ENCODE measurements at regions not wholly inside any gene's neighbourhood (a gene's known extent, or its start where the extent isn't known, plus 50 kb on each side); places are given as distances from the start of the nearest gene placed in this dataset.
"Not testable (repeated sequence)": the region's sequence is repeated elsewhere in the genome, so short reads cannot be mapped to it uniquely, and the experiment has no call there.

- no peak for DNase-seq
These were observed 149.5 kb upstream of the RUNX1 start for GRCh38 chr21:35198565-35198964.

DNA sequence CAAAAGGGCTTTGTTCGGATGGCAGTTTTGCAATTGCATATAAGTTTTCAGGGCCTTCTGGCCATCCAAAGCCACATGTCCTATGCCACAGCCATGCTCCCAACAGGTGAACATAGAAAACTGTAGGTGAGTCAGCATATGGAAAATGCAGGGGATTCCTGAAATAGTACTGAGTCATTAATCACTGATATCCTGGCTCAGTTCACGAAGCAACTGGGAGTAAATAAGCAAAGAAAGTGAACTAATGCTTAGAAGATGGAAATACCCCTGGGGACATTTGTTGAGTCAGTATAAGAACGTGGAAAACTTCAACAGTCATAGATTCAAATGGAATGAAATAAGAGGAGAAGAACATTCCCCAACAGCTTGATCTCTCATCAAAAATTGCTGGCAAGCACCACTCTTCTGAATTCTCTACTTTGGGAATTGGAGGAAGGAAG is 148.9 kb upstream of the RUNX1 start:
- DNase-seq, result peak; percentile 53

- no peak for DNase-seq
These were observed 148.1 kb upstream of the RUNX1 start for GRCh38 chr21:35197191-35197590.

GRCh38 chr21:35196128-35196527 is 147.0 kb upstream of the RUNX1 start:
- no peak for DNase-seq

DNA sequence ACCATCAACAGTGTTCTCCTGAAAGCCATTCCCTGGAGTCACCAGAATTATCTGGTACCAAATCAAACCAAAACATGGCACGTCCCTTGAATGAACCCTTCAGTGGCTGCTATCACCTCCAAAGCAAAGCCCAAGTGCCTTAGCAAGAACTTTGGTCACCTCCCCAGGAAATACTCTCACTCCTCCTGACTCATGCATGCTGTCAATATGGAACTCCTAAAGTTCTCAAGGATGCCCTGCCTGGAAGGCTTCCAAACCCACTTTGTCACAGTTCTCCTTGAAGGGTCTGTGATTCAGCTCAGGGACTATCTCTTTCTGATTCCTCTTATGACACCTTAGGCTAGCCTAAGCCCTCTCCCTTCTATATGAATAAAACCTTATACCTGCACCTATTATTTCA is 146.1 kb upstream of the RUNX1 start:
- no peak for DNase-seq

DNA sequence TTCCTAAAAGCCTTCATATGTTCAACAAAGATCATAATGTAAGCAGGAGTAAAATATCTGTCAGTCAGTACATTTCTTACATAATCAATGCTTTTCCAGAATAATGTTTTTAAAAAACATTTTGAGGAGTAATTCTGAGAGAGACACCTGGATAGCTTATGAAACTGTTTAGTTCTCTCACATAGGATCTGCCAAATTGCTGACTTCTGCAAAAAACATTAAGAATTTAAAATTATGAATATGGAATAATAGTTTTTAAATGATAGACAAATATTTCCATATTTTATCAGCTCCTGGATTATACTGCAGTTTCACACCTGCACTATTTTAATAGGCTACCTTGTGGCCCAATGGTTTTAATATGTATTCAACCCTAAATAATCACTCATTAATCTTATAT is 142.7 kb upstream of the RUNX1 start:
- DNase-seq, result no peak

DNA sequence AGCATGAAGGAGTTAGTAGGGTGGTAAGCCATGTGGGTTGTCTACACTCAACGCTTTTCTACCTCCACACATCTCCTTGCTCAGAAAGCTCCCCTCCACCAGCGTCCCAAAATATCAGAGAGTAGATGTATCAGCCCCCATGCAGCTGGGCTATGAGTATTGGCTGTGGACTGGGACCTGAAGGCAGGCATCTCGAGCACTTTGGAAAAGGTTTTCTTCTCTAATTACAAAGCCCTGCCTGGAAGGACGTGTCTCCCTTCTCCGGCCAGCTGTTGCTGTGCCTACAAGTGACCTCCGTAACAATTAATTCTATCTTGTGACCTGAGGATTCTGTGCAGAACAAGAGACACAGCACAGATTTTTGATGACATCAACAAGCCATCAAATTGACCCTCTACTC is 142.0 kb upstream of the RUNX1 start:
- DNase-seq, result no peak

- DNase-seq, result no peak
These were observed 141.1 kb upstream of the RUNX1 start for GRCh38 chr21:35190201-35190701.

GRCh38 chr21:35189077-35189863 is 140.2 kb upstream of the RUNX1 start:
- DNase-seq, result peak; percentile 75

DNA sequence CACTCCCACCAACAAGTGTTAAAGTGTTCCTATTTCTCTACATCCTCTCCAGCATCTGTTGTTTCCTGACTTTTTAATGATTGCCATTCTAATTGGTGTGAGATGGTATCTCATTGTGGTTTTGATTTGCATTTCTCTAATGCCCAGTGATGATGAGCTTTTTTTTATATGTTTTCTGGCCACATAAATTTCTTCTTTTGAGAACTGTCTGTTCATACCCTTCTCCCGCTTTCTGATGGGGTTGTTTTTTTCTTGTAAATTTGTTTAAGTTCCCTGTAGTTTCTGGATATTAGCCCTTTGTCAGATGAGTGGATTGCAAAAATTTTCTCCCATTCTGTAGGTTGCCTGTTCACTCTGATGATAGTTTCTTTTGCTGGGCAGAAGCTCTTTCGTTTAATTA is 134.3 kb upstream of the RUNX1 start:
- DNase-seq, result not testable (repeated sequence)

- DNase-seq, result peak; percentile 40
These were observed 131.0 kb upstream of the RUNX1 start for GRCh38 chr21:35179990-35180540.

DNA sequence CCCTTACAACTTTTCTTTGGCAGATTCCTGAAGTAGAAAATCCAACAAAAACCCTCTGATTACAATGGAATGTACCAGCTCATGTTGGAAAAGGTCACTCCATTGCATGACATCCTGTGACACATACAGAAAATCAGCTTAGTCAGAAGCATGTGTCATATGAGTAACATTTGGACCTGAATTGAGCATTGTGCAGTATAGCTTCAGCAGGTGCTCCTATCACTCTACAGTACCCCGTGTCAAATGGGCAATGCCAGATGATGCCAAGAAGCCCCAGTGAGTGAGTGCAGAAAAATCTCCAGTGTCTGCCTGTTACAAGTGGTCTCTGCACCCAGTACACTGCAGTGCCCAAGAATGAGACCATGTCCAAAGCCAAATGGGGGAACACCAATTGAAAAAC is 129.7 kb upstream of the RUNX1 start:
- peak; percentile 93 for DNase-seq

DNA sequence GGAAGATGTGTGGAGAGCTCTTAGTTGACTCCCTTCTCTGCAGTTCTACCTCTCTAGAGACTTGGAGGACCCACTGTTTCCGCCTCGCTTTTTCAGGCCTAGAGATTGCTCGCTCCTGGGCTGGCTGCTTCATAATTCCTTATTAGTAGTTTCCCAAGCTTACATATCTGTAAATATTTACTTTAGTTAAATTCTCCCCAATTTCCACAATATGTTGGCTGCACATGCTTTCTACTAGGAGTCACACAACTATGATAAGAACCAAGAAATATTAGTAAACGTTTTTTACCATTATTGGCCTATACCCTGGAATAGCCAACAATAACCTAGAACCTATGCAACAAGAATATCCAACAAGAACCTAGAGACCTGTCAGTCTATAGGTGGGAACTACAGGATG is 129.0 kb upstream of the RUNX1 start:
- DNase-seq, result no peak

DNA sequence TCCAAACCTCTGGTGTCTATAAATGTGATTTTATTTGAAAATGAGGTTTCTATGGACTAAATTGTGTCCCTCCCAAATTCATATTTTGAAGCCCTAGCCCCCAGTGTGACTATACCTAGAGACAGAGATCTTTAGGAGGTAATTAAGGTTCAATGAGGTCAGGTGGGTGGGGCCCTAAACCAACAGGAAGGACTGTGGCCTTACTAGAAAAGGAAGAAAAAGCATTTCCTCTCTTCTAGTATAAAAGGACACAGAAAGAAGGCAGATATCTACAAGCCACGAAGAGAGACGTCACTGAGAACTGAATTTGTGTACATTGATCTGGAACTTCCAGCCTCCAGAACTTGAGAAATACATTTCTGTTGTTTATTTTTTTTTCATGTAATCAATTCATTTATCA is 123.1 kb upstream of the RUNX1 start:
- no peak for DNase-seq

- DNase-seq, result no peak
These were observed 122.3 kb upstream of the RUNX1 start for GRCh38 chr21:35171385-35171784.

DNA sequence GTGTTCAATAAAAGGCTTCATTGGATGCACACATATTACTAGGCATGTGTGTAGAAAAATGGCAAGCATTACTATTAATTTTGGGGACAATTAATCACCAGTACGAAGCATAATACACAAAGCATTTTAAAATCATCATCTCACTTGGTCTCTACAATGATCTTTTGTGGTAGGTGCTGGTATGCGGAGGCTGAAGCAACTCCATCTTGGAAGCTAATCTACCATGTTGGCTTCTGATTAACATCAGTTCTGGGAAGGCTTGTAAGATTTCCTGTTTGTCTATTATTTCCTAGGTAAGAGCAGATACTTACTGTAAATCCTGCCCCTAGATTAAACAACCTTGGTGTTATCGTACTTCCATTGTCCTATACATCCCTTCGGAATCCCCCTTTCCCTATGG is 121.7 kb upstream of the RUNX1 start:
- no peak for DNase-seq

DNA sequence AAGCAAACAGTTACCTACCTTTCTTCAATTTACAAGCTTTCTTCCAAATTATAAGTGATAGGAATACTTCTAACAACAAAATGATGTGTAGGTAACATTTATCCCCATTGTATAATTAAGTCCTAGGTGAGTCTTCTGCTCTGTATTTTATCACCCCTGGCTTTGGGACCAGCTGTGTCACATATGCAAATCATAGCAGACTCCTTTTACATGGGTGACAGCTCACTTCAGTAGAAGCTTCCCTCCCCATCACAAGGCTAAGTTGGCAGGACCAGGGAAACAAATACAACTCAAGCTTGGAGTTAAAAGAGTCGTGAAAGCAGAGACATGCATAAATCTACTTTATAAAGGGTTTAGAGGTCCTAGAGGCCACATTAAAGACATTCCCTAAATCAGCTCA is 121.1 kb upstream of the RUNX1 start:
- no peak for DNase-seq

GRCh38 chr21:35169574-35169973 is 120.5 kb upstream of the RUNX1 start:
- no peak for DNase-seq

DNA sequence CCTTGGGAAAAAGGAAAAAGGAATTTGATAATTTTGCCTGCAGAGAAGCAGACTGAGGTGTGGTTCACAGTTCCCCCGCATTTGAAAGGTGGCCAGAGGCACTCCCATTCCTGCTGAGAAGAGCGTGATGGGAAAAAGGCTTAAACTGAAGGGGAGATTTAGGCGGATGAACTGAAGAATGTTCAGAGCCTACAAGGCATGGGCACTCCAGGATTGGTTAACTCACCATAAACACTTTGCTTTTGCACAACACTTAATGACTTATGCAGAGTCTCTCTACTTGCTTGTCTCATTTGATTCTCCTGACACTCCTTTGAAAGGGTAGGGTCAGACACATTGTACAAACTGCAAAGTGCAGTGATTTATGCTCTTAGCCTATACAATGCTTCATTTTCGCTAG is 119.6 kb upstream of the RUNX1 start:
- DNase-seq, result no peak

GRCh38 chr21:35164971-35165483 is 115.9 kb upstream of the RUNX1 start:
- no peak for DNase-seq

GRCh38 chr21:35164380-35164779 is 115.3 kb upstream of the RUNX1 start:
- DNase-seq, result no peak

DNA sequence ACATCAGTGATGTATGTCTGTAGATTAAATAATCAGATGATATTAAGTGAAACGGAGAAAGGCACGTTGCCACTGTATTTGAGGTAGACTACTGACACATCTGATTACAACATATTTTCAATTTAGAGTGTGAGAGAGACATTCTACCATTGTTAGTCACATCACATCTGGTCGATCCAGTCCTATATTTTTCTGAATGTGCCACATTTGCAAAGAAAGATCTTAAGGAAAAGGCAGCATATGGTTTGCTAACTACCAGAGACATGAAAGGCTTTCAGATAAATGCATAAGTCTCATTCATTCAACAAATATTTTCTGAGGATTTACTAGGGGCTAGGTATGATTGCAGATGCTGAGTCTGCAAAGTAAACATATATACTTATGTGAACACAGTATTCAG is 114.3 kb upstream of the RUNX1 start:
- DNase-seq, result no peak

DNA sequence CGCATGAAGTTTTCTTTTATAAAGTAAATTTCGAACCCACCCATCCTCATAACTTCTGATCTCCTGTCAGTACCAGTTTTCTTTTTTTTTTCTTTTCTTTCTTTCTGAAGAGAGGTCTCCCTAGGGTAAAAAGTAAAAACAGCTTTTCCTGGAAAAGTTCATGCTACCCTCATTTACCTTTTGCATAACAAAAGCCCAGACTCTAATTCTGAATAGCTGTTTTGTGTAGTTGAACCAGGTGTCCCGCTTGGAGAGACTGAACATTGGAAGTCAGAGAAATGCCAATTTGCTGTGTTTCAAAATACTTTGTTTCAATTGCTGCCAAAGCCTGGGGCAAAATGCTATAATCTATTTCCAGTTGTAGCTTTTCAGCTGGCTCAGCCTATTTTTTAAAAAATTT is 113.7 kb upstream of the RUNX1 start:
- DNase-seq, result no peak

GRCh38 chr21:35159881-35160280 is 110.8 kb upstream of the RUNX1 start:
- DNase-seq, result no peak
